COLO668 (cell line): ENCODE measurements at regions not wholly inside any gene's neighbourhood (a gene's known extent, or its start where the extent isn't known, plus 50 kb on each side); places are given as distances from the start of the nearest gene placed in this dataset.
"Not testable (repeated sequence)": the region's sequence is repeated elsewhere in the genome, so short reads cannot be mapped to it uniquely, and the experiment has no call there.

ENCODE experiments used
- DNase-seq: peaks from one replicate; lab custom pipeline; 2025; ENCODE audit not compliant: unreplicated experiment; lab: John Stamatoyannopoulos, UW

- DNase-seq = not testable (repeated sequence)
Observed at GRCh38 chr2:198270157-198270556, 465.8 kb downstream of the PLCL1 start.

- no peak for DNase-seq
Observed at GRCh38 chr2:198268519-198268918, 464.1 kb downstream of the PLCL1 start.

- no peak for DNase-seq
Observed at GRCh38 chr2:198259496-198259895, 455.1 kb downstream of the PLCL1 start.

GRCh38 chr2:198254536-198255090 lies 450.2 kb downstream of the PLCL1 start:
- DNase-seq = no peak

- DNase-seq = no peak
Observed at GRCh38 chr2:198253995-198254394, 449.6 kb downstream of the PLCL1 start.

- no peak for DNase-seq
Observed at GRCh38 chr2:198252472-198252871, 448.1 kb downstream of the PLCL1 start.

- DNase-seq = no peak
Observed at GRCh38 chr2:198242093-198242492, 437.7 kb downstream of the PLCL1 start.

GRCh38 chr2:198238429-198238828 lies 434.0 kb downstream of the PLCL1 start:
- DNase-seq = no peak

GRCh38 chr2:198236338-198236737 lies 431.9 kb downstream of the PLCL1 start:
- DNase-seq = no peak

GRCh38 chr2:198232281-198232680 lies 427.9 kb downstream of the PLCL1 start:
- DNase-seq = no peak

- DNase-seq = no peak
Observed at GRCh38 chr2:198231562-198231961, 427.2 kb downstream of the PLCL1 start.

GRCh38 chr2:198220763-198221610 lies 416.6 kb downstream of the PLCL1 start:
- no peak for DNase-seq

GRCh38 chr2:198219292-198219691 lies 414.9 kb downstream of the PLCL1 start:
- no peak for DNase-seq

GRCh38 chr2:198214114-198214596 lies 409.8 kb downstream of the PLCL1 start:
- no peak for DNase-seq

GRCh38 chr2:198213253-198213652 lies 408.9 kb downstream of the PLCL1 start:
- no peak for DNase-seq

- DNase-seq = no peak
Observed at GRCh38 chr2:198211706-198212105, 407.3 kb downstream of the PLCL1 start.

GRCh38 chr2:198203336-198204069 lies 399.1 kb downstream of the PLCL1 start:
- DNase-seq = no peak
